ENCODE measurements at regions not wholly inside any gene's neighbourhood (a gene's known extent, or its start where the extent isn't known, plus 50 kb on each side); places are given as distances from the start of the nearest gene placed in this dataset.

- TF ChIP-seq CTCF (IDR thresholded peaks at IDR 0.05; ENCODE audit: low read length) = no peak
- no peak for TF ChIP-seq EZH2 (optimal IDR thresholded peaks at IDR 0.05; ENCODE audit: low read depth, low read length)
Measured at GRCh38 chr2:236835307-236836024, 250.2 kb upstream of the COPS8 start.
